B cell (primary cell): ENCODE measurements at regions not wholly inside any gene's neighbourhood (a gene's known extent, or its start where the extent isn't known, plus 50 kb on each side); places are given as distances from the start of the nearest gene placed in this dataset.

ENCODE experiments used
- EZH2 ChIP-seq: IDR thresholded peaks from 2 replicates; pipeline ENCODE4 v1.6.1; 2012; ENCODE audit warnings: borderline replicate concordance, low read depth, mild to moderate bottlenecking, moderate library complexity, low read length; ENCODE audit not compliant: insufficient read depth, poor library complexity, severe bottlenecking
- TF ChIP-seq, protein P1 (sequence below): fragments of 200-600 bp; IDR thresholded peaks from one replicate; pipeline ENCODE4 v1.8.0; 2022; ENCODE audit warnings: antibody characterized with exemption, mild to moderate bottlenecking

DNA sequence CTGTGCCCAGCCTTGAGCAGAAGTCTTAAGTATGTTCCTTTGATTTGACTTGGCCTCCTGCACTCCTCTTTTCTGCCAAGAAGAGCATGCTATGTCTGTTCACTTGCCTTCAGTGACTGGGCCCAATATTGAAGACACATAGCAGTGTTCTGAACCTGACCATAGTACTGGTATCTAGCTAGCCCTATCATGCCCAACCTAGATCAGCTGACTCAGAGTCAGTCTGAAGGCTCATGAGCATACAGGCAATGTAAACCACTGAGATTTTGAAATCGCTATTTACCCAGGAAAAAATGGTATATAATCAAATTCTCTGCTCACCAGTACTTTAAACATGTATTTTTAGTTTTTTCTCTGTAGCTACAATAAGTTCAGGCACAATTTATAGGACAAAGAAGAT, 129.4 kb downstream of the TANC2 start:
- no peak for TF ChIP-seq EZH2
- TF ChIP-seq, protein P1, sequence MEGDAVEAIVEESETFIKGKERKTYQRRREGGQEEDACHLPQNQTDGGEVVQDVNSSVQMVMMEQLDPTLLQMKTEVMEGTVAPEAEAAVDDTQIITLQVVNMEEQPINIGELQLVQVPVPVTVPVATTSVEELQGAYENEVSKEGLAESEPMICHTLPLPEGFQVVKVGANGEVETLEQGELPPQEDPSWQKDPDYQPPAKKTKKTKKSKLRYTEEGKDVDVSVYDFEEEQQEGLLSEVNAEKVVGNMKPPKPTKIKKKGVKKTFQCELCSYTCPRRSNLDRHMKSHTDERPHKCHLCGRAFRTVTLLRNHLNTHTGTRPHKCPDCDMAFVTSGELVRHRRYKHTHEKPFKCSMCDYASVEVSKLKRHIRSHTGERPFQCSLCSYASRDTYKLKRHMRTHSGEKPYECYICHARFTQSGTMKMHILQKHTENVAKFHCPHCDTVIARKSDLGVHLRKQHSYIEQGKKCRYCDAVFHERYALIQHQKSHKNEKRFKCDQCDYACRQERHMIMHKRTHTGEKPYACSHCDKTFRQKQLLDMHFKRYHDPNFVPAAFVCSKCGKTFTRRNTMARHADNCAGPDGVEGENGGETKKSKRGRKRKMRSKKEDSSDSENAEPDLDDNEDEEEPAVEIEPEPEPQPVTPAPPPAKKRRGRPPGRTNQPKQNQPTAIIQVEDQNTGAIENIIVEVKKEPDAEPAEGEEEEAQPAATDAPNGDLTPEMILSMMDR = no peak
